HEK293T (cell line): ENCODE measurements at regions not wholly inside any gene's neighbourhood (a gene's known extent, or its start where the extent isn't known, plus 50 kb on each side); places are given as distances from the start of the nearest gene placed in this dataset.

ENCODE experiments used
- ARNT ChIP-seq: fragments of 450-650 bp; IDR thresholded peaks from 2 replicates; pipeline ENCODE4 v1.6.1; 2017; ENCODE audit warnings: mild to moderate bottlenecking
- FOXM1 ChIP-seq: fragments of 450-650 bp; IDR thresholded peaks from 2 replicates; pipeline ENCODE4 v1.6.1; 2017; ENCODE audit warnings: mild to moderate bottlenecking, borderline replicate concordance
- HDGF ChIP-seq: fragments of 450-650 bp; IDR thresholded peaks from 2 replicates; pipeline ENCODE4 v1.6.1; 2017; ENCODE audit warnings: antibody characterized with exemption, borderline replicate concordance

DNA sequence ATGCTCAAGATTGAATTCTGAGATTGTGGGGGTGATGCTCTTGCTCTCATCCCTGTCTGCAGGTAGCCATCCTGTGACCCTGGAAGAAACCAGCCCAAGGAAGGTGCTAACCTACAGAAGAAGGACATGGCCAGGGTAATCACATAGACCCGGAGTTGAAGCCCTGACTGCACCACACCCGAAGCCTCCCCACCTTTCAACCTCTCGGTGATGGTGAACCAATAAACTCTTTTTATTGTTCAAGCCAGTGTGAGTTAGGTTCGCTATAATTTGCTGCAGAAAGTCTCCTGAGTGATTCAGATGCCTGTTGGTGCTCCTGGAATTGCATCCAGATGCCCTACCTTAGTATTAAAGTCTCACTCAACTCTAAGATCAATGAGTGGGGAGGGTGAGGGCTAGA lies 163.6 kb downstream of the PLPP3 start:
- no peak for TF ChIP-seq HDGF
- no peak for TF ChIP-seq ARNT
- no peak for TF ChIP-seq FOXM1
